GM19240 (cell line): ENCODE measurements at regions not wholly inside any gene's neighbourhood (a gene's known extent, or its start where the extent isn't known, plus 50 kb on each side); places are given as distances from the start of the nearest gene placed in this dataset.

Experiments used
- DNase-seq: peaks from one replicate; pipeline ENCODE4 v3.0.0; 2011; ENCODE audit warnings: low spot score; ENCODE audit not compliant: insufficient read length

- no peak for DNase-seq
Measured at GRCh38 chr1:87194856-87195255, 133.8 kb upstream of the LMO4 start.

- no peak for DNase-seq
Measured at GRCh38 chr1:87196110-87196827, 132.4 kb upstream of the LMO4 start.

- DNase-seq = no peak
Measured at GRCh38 chr1:87197156-87197555, 131.5 kb upstream of the LMO4 start.

GRCh38 chr1:87197641-87198040 lies 131.0 kb upstream of the LMO4 start:
- no peak for DNase-seq

- no peak for DNase-seq
Measured at GRCh38 chr1:87200875-87201638, 127.6 kb upstream of the LMO4 start.

GRCh38 chr1:87201768-87202167 lies 126.9 kb upstream of the LMO4 start:
- DNase-seq = no peak

- no peak for DNase-seq
Measured at GRCh38 chr1:87202451-87202850, 126.2 kb upstream of the LMO4 start.

- peak; percentile 26 for DNase-seq
Measured at GRCh38 chr1:87202922-87203655, 125.6 kb upstream of the LMO4 start.

GRCh38 chr1:87203904-87204303 lies 124.8 kb upstream of the LMO4 start:
- no peak for DNase-seq

- DNase-seq = no peak
Measured at GRCh38 chr1:87204441-87204840, 124.2 kb upstream of the LMO4 start.

- no peak for DNase-seq
Measured at GRCh38 chr1:87204921-87205320, 123.8 kb upstream of the LMO4 start.

- DNase-seq = no peak
Measured at GRCh38 chr1:87206044-87206831, 122.4 kb upstream of the LMO4 start.

- DNase-seq = no peak
Measured at GRCh38 chr1:87208080-87208479, 120.6 kb upstream of the LMO4 start.

GRCh38 chr1:87208931-87209330 lies 119.7 kb upstream of the LMO4 start:
- DNase-seq = no peak

- DNase-seq = no peak
Measured at GRCh38 chr1:87210151-87210550, 118.5 kb upstream of the LMO4 start.

GRCh38 chr1:87212431-87213134 lies 116.1 kb upstream of the LMO4 start:
- no peak for DNase-seq

- no peak for DNase-seq
Measured at GRCh38 chr1:87213135-87213515, 115.6 kb upstream of the LMO4 start.

GRCh38 chr1:87215592-87215991 lies 113.1 kb upstream of the LMO4 start:
- no peak for DNase-seq

GRCh38 chr1:87218618-87219017 lies 110.1 kb upstream of the LMO4 start:
- no peak for DNase-seq

- DNase-seq = no peak
Measured at GRCh38 chr1:87219141-87219540, 109.5 kb upstream of the LMO4 start.

GRCh38 chr1:87219626-87220025 lies 109.1 kb upstream of the LMO4 start:
- DNase-seq = no peak
